HCT116 (cell line): ENCODE measurements at regions not wholly inside any gene's neighbourhood (a gene's known extent, or its start where the extent isn't known, plus 50 kb on each side); places are given as distances from the start of the nearest gene placed in this dataset.

ENCODE experiments used
- CTCF ChIP-seq, 3 experiments: fragments of 200-600 bp in 1 of 3; sonication (generic) in 1 of 3; IDR thresholded peaks in 2 of 3; conservative IDR thresholded peaks in 1 of 3; 2 replicates each; pipeline ENCODE4 v1.5.1; 2012 to 2017; ENCODE audit warnings: low read depth in 2 of 3, low read length in 2 of 3, antibody characterized with exemption in 1 of 3, borderline replicate concordance in 1 of 3, control low read depth in 1 of 3, mild to moderate bottlenecking in 1 of 3, mixed read lengths in 1 of 3, mixed run types in 1 of 3, moderate library complexity in 1 of 3; ENCODE audit not compliant: insufficient read depth in 1 of 3
- EZH2 ChIP-seq: fragments of 200-600 bp; sonication (generic); IDR thresholded peaks from 2 replicates; pipeline ENCODE4 v1.6.1; 2017; ENCODE audit warnings: antibody characterized with exemption, mixed run types
- EZH2phosphoT487 ChIP-seq: fragments of 200-600 bp; IDR thresholded peaks from 2 replicates; pipeline ENCODE4 v1.6.1; 2018; ENCODE audit warnings: antibody characterized with exemption, borderline replicate concordance
- JUND ChIP-seq: IDR thresholded peaks from 2 replicates; pipeline ENCODE4 v1.6.1; 2012
- POLR2AphosphoS5 ChIP-seq: IDR thresholded peaks from 2 replicates; pipeline ENCODE4 v1.6.1; 2011; ENCODE audit warnings: mild to moderate bottlenecking, low read depth, low read length, moderate library complexity
- RAD21 ChIP-seq: IDR thresholded peaks from 2 replicates; pipeline ENCODE4 v1.6.1; 2012; ENCODE audit warnings: low read depth, mild to moderate bottlenecking
- SIN3A ChIP-seq: IDR thresholded peaks from 2 replicates; pipeline ENCODE4 v1.6.1; 2012; ENCODE audit warnings: low read depth
- SRF ChIP-seq: IDR thresholded peaks from 2 replicates; pipeline ENCODE4 v1.6.1; 2012; ENCODE audit warnings: low read depth
- TCF7L2 ChIP-seq: IDR thresholded peaks from 2 replicates; pipeline ENCODE4 v1.7.0; 2011; ENCODE audit warnings: borderline replicate concordance, inconsistent platforms; ENCODE audit not compliant: insufficient read depth, insufficient read length; ENCODE audit errors: extremely low read depth
- YY1 ChIP-seq: IDR thresholded peaks from 2 replicates; pipeline ENCODE4 v1.6.1; 2011; ENCODE audit warnings: low read length, low read depth, moderate library complexity, mild to moderate bottlenecking; ENCODE audit not compliant: insufficient replicate concordance; ENCODE audit errors: extremely low read depth
- ZNF274 ChIP-seq: fragments of 200-500 bp; sonication (Bioruptor generic); IDR thresholded peaks from 2 replicates; pipeline ENCODE4 v1.6.1; 2014; ENCODE audit warnings: mild to moderate bottlenecking, low read depth, low read length, inconsistent platforms

- TF ChIP-seq CTCF (IDR thresholded peaks at IDR 0.05 in 2 of 3, conservative IDR thresholded peaks at IDR 0.05 in 1 of 3; ENCODE audit: borderline replicate concordance in 1 of 3, insufficient read depth in 1 of 3, low read depth in 2 of 3, low read length in 2 of 3) (no peak), EZH2 (no peak), POLR2AphosphoS5 (no peak), YY1 (no peak), RAD21 (no peak), SRF (no peak), EZH2phosphoT487 (no peak), ZNF274 (no peak), SIN3A (no peak), JUND (no peak), TCF7L2 (no peak)
These were observed 108.3 kb upstream of the LRATD1 start for GRCh38 chr2:14524041-14524802.
